OCI-LY7 (cell line): ENCODE measurements at regions not wholly inside any gene's neighbourhood (a gene's known extent, or its start where the extent isn't known, plus 50 kb on each side); places are given as distances from the start of the nearest gene placed in this dataset.

Experiments
- BruUV-seq: library from RNA; stranded (reverse); fragments of 400-500 nt; replicated peaks from 2 replicates; lab custom pipeline; 2021; lab: Mats Ljungman, UMichigan
- CTCF ChIA-PET: fragments of 300-600 bp; sonication (Branson Sonifier 250); formaldehyde crosslinking; loops from one replicate; lab custom pipeline; 2022; ENCODE audit warnings: antibody characterized with exemption; ENCODE audit not compliant: unreplicated experiment; lab: Charles Lee
- POLR2A ChIA-PET: fragments of 300-600 bp; sonication (Branson Sonifier 250); formaldehyde crosslinking; loops from one replicate; lab custom pipeline; 2022; ENCODE audit warnings: antibody characterized with exemption; lab: Charles Lee
- DNase-seq: peaks from one replicate; pipeline ENCODE4 v3.0.0-alpha.2; 2015; ENCODE audit warnings: low spot score
- H2AFZ ChIP-seq: fragments of 200-600 bp; sonication (generic), shearing (Covaris generic); 2 replicates; pipeline ENCODE4 v1.6.1; 2014; ENCODE audit warnings: mild to moderate bottlenecking, antibody characterized with exemption, low read length, moderate library complexity
- H3K27ac ChIP-seq: fragments of 200-600 bp; sonication (generic); 2 replicates; pipeline ENCODE4 v1.5.1; 2014; ENCODE audit warnings: mixed run types, low read depth, mild to moderate bottlenecking, moderate library complexity, low read length, inconsistent platforms; ENCODE audit not compliant: poor library complexity, severe bottlenecking
- H3K36me3 ChIP-seq: fragments of 200-600 bp; sonication (generic); 2 replicates; pipeline ENCODE4 v1.6.1; 2014; ENCODE audit warnings: mild to moderate bottlenecking, antibody characterized with exemption, low read length, moderate library complexity, mixed read lengths; ENCODE audit not compliant: insufficient read depth
- H3K4me1 ChIP-seq: fragments of 200-600 bp; sonication (generic); 2 replicates; pipeline ENCODE4 v1.5.1; 2014; ENCODE audit warnings: mild to moderate bottlenecking, low read length; ENCODE audit not compliant: insufficient read depth, poor library complexity, severe bottlenecking
- H3K4me2 ChIP-seq: fragments of 200-600 bp; sonication (generic); 2 replicates; pipeline ENCODE4 v1.6.1; 2014; ENCODE audit warnings: mild to moderate bottlenecking, low read length
- H3K4me3 ChIP-seq: fragments of 200-600 bp; sonication (generic); 2 replicates; pipeline ENCODE4 v1.5.1; 2014; ENCODE audit warnings: mild to moderate bottlenecking, low read depth, low read length; ENCODE audit not compliant: poor library complexity, severe bottlenecking
- H3K79me2 ChIP-seq: fragments of 200-600 bp; sonication (generic); 2 replicates; pipeline ENCODE4 v1.6.1; 2016; ENCODE audit warnings: low read depth, mild to moderate bottlenecking, low read length, moderate library complexity, mixed read lengths; ENCODE audit not compliant: insufficient read depth
- H3K9me2 ChIP-seq: fragments of 200-600 bp; sonication (generic); 2 replicates; pipeline ENCODE4 v1.6.1; 2016; ENCODE audit warnings: mild to moderate bottlenecking, low read length, mixed read lengths; ENCODE audit not compliant: insufficient read depth
- H3K9me3 ChIP-seq: fragments of 200-600 bp; sonication (generic); 2 replicates; pipeline ENCODE4 v1.6.1; 2014; ENCODE audit warnings: mild to moderate bottlenecking, mixed run types, low read length, mixed read lengths
- H4K20me1 ChIP-seq: fragments of 200-600 bp; sonication (generic); 2 replicates; pipeline ENCODE4 v1.6.1; 2014; ENCODE audit warnings: mild to moderate bottlenecking, antibody characterized with exemption, low read length, moderate library complexity, mixed read lengths; ENCODE audit not compliant: insufficient read depth
- CTCF ChIP-seq: fragments of 200-600 bp; sonication (generic); conservative IDR thresholded peaks from 2 replicates; pipeline ENCODE4 v1.5.1; 2014; ENCODE audit warnings: mild to moderate bottlenecking, antibody characterized with exemption, low read length, moderate library complexity, mixed read lengths
- EZH2phosphoT487 ChIP-seq: fragments of 200-600 bp; sonication (generic); IDR thresholded peaks from 2 replicates; pipeline ENCODE4 v1.6.1; 2018; ENCODE audit warnings: low read depth, borderline replicate concordance, mild to moderate bottlenecking, mixed run types, antibody characterized with exemption, low read length, moderate library complexity, mixed read lengths
- intact Hi-C: fragments of 100-400 bp; cut with micrococcal nuclease; formaldehyde crosslinking; loops from one replicate; pipeline ENCODE4 v1.10.0; 2022; ENCODE audit not compliant: unreplicated experiment

- intact Hi-C loops: loop anchor here (2.0 kb wide), 1 partner anchor 292 kb away; the partner anchor contains the start of gene RND2
- Histone ChIP-seq H2AFZ (no peak overlapping the region), H3K27ac (no peak overlapping the region), H3K9me3 (peaks cover 12% of the 10 kb centered on the region), H3K4me1 (no peaks in the 10 kb centered on the region), H3K9me2 (no peaks in the 10 kb centered on the region), H3K4me2 (no peak overlapping the region), H3K79me2 (no peaks in the 10 kb centered on the region), H3K4me3 (no peak overlapping the region), H4K20me1 (no peaks in the 10 kb centered on the region), H3K36me3 (no peaks in the 10 kb centered on the region)
- CTCF ChIA-PET: no interaction called here
- peak; percentile 51 for DNase-seq
- TF ChIP-seq CTCF (no peak), EZH2phosphoT487 (no peak)
- no TSS peak for BruUV-seq
- POLR2A ChIA-PET: interaction anchor here (0.7 to 1.5 kb wide), 2 partner anchors 52 to 138 kb away, joined by 3 to 4 read pairs; no protein-coding TSS in a partner anchor
Observed at GRCh38 chr17:43316522-43317142, 82.2 kb upstream of the ARL4D start.

GRCh38 chr17:43315858-43316521 lies 82.2 kb upstream of the RNU2-1 start:
- Histone ChIP-seq H3K4me1 (no peaks in the 10 kb centered on the region), H3K36me3 (no peaks in the 10 kb centered on the region), H3K79me2 (no peaks in the 10 kb centered on the region), H4K20me1 (no peaks in the 10 kb centered on the region), H3K27ac (no peak overlapping the region), H3K4me2 (no peak overlapping the region), H3K4me3 (no peak overlapping the region), H3K9me3 (peaks cover 12% of the 10 kb centered on the region), H2AFZ (no peak overlapping the region), H3K9me2 (no peaks in the 10 kb centered on the region)
- BruUV-seq: TSS peak; percentile 99
- ChIA-PET POLR2A (interaction anchor here (0.7 to 1.5 kb wide), 12 partner anchors 10 to 310 kb away, joined by 3 to 5 read pairs (median 4); partner anchors contain the start of genes BRCA1 and TMEM106A), CTCF (no interaction called here)
- DNase-seq: no peak
- TF ChIP-seq CTCF (no peak), EZH2phosphoT487 (no peak)
- intact Hi-C loops: loop anchor here (2.0 kb wide), 1 partner anchor 291 kb away; the partner anchor contains the start of gene RND2
